ENCODE measurements at regions not wholly inside any gene's neighbourhood (a gene's known extent, or its start where the extent isn't known, plus 50 kb on each side); places are given as distances from the start of the nearest gene placed in this dataset.
A peak's percentile ranks its signal among the peaks of the same experiment; 100 is the strongest.

- H3K14ac ChIP-seq (ENCODE audit: insufficient read depth, low read length), result no peak overlapping the region
- H3K27me3 Mint-ChIP-seq (ENCODE audit: low read depth), result no peaks in the 10 kb centered on the region
- no peak overlapping the region for H2AK5ac ChIP-seq (ENCODE audit: insufficient read length, low read length)
- no peaks in the 10 kb centered on the region for H3K23me2 ChIP-seq (ENCODE audit: insufficient read length, low read depth, low read length, poor library complexity, severe bottlenecking)
- H3K79me2 ChIP-seq (ENCODE audit: insufficient read depth, low read length), result no peaks in the 10 kb centered on the region
- no peaks in the 10 kb centered on the region for H3K4me1 ChIP-seq (ENCODE audit: insufficient read depth, low read length)
- H2AFZ ChIP-seq (ENCODE audit: low read length), result no peak overlapping the region
- no peak for TF ChIP-seq CTCF (conservative IDR thresholded peaks at IDR 0.05)
- H3K4me1 Mint-ChIP-seq, result no peaks in the 10 kb centered on the region
- no peak overlapping the region for H3K9ac ChIP-seq (ENCODE audit: extremely low read depth, insufficient read length, low read length)
- H2BK120ac ChIP-seq (ENCODE audit: low read depth, low read length, poor library complexity, severe bottlenecking), result no peak overlapping the region
- no peak overlapping the region for H3K56ac ChIP-seq (ENCODE audit: insufficient read length, low read depth, low read length)
- no peak overlapping the region for H4K8ac ChIP-seq (replicated peaks; ENCODE audit: insufficient read length, low read depth, low read length)
- H3K9me3 Mint-ChIP-seq, result peaks cover 0 to 2% of the 10 kb centered on the region in 2 experiments; a peak in 3 of 5 replicates
- WGBS (ENCODE audit: extremely low coverage, insufficient read length, low lambda C conversion rate), result no CpG with 5 or more reads among the region's 1 CpG
- H3K27ac ChIP-seq (ENCODE audit: insufficient read length, low read depth, low read length), result no peak overlapping the region
- H2BK15ac ChIP-seq (ENCODE audit: low read depth, low read length), result no peak overlapping the region
- H3T11ph ChIP-seq (ENCODE audit: low read length), result no peak overlapping the region
- no peak overlapping the region for H3K4ac ChIP-seq (ENCODE audit: low read depth, low read length)
- no peaks in the 10 kb centered on the region for H3K27me3 ChIP-seq (ENCODE audit: insufficient read depth, low read length)
- no peaks in the 10 kb centered on the region for H3K79me1 ChIP-seq (ENCODE audit: insufficient read depth, low read depth, low read length, poor library complexity, severe bottlenecking)
- peak overlapping the region in 1 of 3 experiments; percentile 7; a peak in 1 of 7 replicates for H3K27ac Mint-ChIP-seq
- H4K91ac ChIP-seq (ENCODE audit: insufficient read length, low read depth, low read length), result no peak overlapping the region
- no peak overlapping the region for H2BK20ac ChIP-seq (ENCODE audit: low read depth, low read length, poor library complexity, severe bottlenecking)
- no peaks in the 10 kb centered on the region for H3K9me3 ChIP-seq (ENCODE audit: control insufficient read depth, low read depth, low read length)
- H3K23ac ChIP-seq (ENCODE audit: insufficient read length, low read depth, low read length), result no peak overlapping the region
- no peak overlapping the region for H3K18ac ChIP-seq (ENCODE audit: insufficient read length, low read depth, low read length)
- DNase-seq, result no peak
- no peak overlapping the region for H2BK5ac ChIP-seq (ENCODE audit: insufficient read length, low read length)
- peaks cover 0 to 3% (median 0%) of the 10 kb centered on the region in 3 experiments; a peak in 3 of 7 replicates for H3K36me3 Mint-ChIP-seq (ENCODE audit: insufficient read depth in 1 of 3, low read depth in 3 of 3)
- H4K20me1 ChIP-seq (ENCODE audit: control insufficient read depth, insufficient read depth, insufficient read length), result no peaks in the 10 kb centered on the region
- H3K4me2 ChIP-seq (ENCODE audit: insufficient read depth, insufficient read length, low read length), result no peak overlapping the region
- H3K4me3 Mint-ChIP-seq, result no peak overlapping the region
- no peak overlapping the region for H2BK12ac ChIP-seq (ENCODE audit: insufficient read length, low read depth, low read length)
- no peak overlapping the region for H4K5ac ChIP-seq (ENCODE audit: insufficient read length, low read depth, low read length)
These were observed 269.8 kb downstream of the MBNL1 start for GRCh38 chr3:152538518-152538917.

All from H9 (cell line).